GM12874 (cell line): ENCODE measurements at regions not wholly inside any gene's neighbourhood (a gene's known extent, or its start where the extent isn't known, plus 50 kb on each side); places are given as distances from the start of the nearest gene placed in this dataset.

Experiments used
- TF ChIP-seq, protein P1 (sequence below): IDR thresholded peaks from 2 replicates; pipeline ENCODE4 v1.5.1; 2011; ENCODE audit warnings: low read depth, mild to moderate bottlenecking, control low read depth, low read length, moderate library complexity; ENCODE audit not compliant: insufficient read depth

DNA sequence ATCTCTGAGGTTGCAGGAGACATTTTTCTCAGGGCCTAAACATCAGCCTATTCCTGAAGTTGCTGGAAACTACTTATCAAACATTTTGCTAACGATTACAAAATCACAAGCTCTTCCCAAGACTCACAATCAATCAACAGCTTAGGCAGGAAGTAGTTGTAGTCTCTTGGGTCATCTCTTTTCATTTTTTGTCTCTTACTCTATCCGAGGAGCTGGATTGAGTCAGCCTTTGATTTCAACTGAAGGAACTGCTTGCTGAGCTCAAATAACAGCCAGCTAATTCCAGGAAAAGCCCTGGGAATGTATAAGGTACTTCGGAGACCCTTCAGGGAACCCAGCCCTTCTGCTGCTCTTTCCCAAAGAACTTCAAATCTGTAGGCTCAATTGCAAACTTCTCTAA lies 398.9 kb downstream of the PLK2 start:
- TF ChIP-seq, protein P1, sequence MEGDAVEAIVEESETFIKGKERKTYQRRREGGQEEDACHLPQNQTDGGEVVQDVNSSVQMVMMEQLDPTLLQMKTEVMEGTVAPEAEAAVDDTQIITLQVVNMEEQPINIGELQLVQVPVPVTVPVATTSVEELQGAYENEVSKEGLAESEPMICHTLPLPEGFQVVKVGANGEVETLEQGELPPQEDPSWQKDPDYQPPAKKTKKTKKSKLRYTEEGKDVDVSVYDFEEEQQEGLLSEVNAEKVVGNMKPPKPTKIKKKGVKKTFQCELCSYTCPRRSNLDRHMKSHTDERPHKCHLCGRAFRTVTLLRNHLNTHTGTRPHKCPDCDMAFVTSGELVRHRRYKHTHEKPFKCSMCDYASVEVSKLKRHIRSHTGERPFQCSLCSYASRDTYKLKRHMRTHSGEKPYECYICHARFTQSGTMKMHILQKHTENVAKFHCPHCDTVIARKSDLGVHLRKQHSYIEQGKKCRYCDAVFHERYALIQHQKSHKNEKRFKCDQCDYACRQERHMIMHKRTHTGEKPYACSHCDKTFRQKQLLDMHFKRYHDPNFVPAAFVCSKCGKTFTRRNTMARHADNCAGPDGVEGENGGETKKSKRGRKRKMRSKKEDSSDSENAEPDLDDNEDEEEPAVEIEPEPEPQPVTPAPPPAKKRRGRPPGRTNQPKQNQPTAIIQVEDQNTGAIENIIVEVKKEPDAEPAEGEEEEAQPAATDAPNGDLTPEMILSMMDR = no peak

DNA sequence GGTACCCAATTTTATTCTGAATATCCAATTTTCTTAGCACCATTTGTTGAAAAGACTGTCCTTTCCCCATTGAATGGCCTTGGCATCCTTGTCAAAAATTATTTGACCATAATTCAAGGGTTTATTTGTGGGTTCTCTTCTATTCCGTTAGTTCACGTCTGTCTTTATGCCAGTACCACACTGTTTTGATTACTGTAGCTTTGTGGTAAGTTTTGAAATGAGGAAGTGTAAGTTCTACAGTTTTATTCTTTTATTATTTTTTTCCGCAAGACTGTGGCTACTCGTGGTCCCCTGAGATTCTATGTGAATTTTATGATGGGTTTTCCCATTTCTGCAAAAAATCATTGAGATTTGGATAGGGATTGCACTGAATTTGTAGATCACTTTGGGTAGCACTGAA lies 402.6 kb downstream of the PLK2 start:
- TF ChIP-seq, protein P1 = no peak

DNA sequence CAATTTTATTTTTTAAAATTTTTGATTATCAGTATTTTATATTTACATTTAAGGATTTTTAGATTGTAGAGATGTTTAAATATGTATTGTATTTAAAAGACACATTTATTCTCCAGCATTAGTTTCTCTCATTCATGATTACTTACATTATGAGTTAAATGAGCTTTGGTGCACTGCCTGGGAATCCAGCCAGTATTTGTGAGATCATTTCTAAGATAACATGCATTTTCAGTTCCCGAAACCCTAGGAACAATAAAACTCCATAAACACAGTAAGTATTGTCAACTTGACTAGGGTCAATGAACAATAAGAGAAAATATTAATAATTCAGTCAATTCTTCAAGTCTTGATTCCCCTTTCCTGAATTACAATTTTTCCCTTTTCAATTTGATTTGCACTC lies 403.3 kb downstream of the PLK2 start:
- TF ChIP-seq, protein P1 = no peak

DNA sequence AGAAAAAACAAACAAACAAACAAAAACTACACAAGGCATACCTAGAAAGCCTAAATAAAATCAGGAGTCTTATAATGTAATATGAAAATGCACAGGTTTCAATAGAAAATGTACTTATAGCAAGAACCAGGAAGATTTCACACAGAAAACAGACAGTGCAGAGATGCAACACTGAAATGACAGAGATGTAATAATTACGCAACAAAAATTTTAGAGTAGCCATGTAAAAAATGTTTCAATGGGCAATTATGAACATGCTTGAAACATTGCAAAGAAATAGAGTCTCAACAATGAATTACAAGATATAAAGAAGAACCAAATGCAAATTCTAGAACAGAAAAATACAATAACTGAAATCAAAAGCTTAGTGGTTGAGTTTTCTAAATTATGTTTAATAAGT lies 405.9 kb downstream of the PLK2 start:
- TF ChIP-seq, protein P1 = no peak

DNA sequence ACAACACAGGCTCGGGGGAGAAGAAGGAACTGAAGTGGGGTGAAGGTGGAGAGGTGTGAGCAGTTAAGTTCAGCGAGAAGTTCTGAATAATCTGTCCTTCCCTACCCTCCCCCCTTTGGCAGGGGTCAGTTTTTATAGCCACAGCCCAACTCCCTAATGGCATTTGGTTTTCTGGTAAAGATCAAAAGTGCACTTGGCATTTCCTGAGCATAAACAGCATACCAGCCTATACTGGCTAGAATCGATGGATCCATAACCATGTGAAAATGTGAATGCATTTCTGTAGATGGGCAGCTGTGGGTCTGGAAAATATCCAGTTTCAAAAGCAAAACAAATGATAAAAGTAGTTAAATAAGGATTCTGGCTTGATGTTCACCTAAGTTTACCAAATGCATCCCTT lies 410.9 kb downstream of the PLK2 start:
- TF ChIP-seq, protein P1 = no peak

DNA sequence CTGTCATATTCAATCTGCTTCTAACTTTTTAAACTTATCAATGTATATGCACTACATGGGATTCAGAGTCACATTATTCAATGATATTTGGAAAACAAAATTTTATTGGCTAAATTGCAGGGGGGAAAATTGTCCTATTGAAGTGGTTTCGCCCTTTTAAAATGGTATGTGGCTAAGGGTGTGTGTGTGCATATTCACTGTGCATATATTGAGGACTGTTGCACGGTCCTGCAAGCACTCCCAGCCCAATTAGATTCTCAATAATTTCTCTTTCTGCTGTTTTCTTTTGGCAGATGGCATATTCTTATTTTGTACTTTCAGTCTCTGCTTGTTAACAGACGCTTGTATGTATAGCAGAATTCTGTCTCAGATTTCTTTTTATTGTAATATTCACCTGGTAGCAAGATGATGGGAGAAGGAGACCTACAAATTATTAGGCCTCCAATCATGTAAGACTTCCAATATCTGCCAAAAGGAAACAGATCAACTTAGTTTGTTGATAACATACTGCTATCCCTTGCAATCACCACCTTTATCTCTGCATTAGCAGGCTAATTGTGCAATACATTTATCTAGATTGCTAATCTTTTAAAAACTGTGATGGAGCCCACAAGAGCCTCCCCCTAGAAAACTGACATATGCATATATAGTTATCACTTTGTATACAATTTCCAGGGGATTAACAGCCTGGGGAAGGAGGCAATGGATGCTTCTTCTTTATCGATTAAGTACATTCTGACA lies 411.5 kb downstream of the PLK2 start:
- TF ChIP-seq, protein P1 = no peak

DNA sequence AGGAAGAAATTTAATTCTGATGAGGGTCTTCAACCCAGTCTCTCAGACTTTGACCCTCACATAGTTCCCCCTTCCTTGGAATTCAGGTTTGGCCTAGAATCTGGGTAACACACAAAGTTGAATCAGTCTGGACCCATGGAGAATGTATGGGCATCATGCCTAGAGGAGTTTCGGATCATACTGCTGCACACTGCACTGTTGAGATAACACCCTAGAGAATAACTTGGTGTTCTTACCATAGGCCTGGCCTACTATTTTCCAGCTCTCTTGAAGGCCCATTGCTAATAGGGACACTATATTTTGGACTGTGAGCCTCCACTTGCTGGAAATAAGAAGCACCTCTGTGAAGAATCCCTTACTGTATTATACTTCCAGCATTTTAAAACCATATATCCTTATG lies 413.5 kb downstream of the PLK2 start:
- TF ChIP-seq, protein P1 = no peak
